HG03342 (cell line): ENCODE measurements at regions not wholly inside any gene's neighbourhood (a gene's known extent, or its start where the extent isn't known, plus 50 kb on each side); places are given as distances from the start of the nearest gene placed in this dataset.

ENCODE experiments used
- ATAC-seq: cut with Tn5 transposase; IDR thresholded peaks from one replicate; pipeline ENCODE4 v1.9.1; 2021; ENCODE audit warnings: mild to moderate bottlenecking, moderate library complexity; ENCODE audit not compliant: unreplicated experiment

DNA sequence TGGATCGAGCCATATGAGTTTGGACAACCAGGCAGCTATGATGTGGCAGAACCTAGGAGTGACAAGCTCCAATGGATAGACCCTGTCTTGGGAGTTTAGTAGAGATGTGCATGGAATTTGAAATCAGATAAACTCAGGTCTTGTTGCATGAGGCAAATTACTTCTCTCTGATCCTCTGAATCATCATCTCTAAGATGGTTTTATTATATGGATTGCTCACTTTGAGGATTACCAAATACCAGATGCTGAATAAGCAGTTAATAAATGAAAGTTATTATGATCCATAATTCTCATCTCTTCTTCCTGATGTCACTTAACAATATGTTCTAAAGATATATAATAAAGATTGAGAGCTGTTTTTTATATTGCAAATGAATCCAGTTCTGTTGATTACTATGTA lies 622.2 kb downstream of the NTRK3 start:
- ATAC-seq = no peak

DNA sequence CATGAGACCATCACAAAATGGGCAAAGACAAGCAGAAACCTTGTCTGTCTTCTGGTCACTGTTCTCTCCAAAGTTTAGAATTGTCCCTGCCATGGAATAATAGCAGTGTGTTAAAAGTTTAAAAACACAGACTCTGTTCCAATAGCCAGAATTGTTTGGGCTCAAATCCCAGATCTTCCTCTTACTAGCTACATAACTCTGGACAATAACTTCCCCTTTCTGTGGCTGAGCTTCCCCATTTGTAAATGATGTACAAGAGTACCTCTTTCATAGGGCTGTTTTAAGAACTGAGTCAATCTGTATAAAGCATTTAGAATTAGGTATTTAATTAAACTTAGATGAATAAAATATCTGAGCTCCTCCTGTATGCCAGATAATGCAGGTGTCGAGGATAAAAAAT lies 623.0 kb downstream of the NTRK3 start:
- ATAC-seq = no peak

- ATAC-seq = no peak
Observed at GRCh38 chr15:87632364-87632763, 624.2 kb downstream of the NTRK3 start.

- no peak for ATAC-seq
Observed at GRCh38 chr15:87631775-87632174, 624.8 kb downstream of the NTRK3 start.

DNA sequence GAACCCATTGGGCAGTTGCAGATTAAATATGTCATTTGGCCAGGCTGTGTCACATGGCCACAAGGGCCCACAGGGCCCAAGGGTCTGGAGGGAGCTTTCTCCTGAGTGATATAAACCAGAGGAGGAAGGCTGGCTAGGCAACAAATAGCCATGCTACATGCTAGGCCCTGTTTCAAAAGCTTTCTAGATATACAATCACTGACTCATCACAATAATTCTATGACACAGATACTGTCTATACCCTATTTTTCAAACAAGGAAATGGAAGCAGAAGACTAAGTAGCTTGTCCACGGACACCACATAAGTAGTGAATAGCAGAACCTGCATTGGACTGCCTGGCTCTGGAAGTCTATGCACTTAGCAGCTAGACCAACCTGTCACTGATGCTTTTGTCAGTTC lies 625.4 kb downstream of the NTRK3 start:
- ATAC-seq = no peak

DNA sequence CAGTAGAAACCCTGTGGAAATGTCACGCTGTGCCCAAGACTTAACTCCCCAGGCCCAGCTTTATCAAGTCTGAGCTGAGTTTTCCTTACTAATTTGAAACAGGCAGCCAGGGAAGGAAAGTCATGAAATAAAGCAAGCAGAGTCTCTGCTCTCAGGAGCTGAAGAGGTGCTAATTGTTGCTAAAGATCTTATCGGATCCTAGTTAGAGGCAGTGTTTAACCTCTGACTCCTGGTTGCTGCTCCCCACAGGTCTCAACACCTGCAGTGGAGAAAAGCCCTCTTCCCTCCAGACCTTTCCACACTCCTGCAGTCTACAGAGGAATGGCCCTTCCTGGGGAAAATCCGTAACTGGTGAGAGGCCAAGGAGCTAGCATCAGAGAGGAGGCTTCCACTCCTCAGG lies 628.2 kb downstream of the NTRK3 start:
- ATAC-seq = no peak

- no peak for ATAC-seq
Observed at GRCh38 chr15:87626860-87627259, 629.7 kb downstream of the NTRK3 start.

- ATAC-seq = no peak
Observed at GRCh38 chr15:87623832-87624231, 632.7 kb downstream of the NTRK3 start.

DNA sequence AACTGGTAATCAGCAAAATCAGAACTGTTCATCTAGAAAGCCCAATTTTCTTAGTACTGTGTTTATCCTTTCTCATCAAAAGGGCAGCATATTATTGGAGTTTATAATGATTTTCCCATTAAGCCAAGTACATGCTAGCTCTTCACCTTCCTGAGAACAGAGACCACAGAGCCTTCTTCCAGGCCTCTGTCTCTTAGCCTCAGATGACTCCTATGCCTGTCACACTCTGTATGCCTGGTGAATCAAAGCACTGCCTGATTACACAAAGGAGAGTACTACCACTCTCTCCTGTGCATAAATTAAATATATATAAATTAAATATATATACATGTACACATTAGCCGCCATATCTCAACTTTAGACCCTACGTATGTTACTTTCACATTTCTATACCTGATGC lies 636.1 kb downstream of the NTRK3 start:
- no peak for ATAC-seq

DNA sequence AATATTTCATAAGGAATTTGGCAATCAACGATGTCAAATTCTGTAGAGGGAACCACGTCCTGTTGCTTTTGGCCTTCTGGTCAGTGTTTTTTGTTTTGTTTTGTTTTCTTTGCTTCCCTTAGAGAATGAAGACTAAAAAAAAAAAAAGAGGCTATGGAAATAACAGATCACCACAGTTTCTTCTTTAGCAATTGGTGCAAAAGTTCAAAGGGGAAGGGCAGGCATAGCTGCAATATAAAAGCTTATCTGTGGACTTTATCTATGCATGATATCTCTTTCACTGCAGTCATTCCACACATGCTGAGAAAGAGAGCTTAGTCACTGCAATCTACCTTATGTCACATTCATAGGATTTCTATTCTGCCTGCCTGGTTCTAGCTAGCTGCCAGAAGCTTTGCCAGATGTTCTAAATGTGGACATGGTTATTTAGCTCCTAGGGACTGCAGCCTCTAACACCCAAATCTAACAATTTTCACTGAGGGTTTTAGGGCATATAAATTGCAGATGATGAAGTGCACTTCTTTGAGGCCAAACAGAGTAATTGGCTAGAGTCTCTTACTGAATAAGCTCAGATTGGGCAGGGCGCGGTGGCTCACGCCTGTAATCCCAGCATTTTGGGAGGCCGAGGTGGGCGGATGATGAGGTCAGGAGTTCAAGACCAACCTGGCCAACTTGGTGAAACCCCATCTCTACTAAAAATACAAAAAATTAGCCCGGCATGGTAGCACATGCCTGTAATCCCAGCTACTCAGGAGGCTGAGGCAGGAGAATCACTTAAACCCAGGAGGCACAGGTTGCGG lies 637.2 kb downstream of the NTRK3 start:
- no peak for ATAC-seq

DNA sequence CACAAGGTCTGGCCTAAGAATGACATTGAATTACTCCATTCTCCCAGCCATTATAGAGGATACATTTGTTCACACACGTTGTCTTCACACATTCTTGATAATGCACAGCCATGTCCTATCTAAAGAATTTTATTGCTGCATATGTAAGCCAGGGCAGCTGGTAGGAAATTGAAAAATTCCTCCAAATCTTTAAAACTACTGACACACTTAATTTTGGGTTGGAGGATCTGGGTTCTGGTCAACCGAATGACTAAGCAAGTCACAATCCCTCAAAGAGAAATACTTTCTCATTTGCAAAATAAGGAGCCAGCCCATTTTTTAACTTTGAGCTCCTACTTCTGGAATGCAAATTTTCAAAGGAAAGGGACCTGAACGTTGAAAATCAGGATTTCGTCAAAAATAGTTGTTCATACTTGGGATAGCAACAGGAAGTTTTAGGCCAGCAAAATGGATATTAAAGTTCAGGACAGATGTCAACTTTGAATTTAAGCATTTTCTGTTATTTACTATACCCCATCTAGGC lies 638.3 kb downstream of the NTRK3 start:
- ATAC-seq = no peak

GRCh38 chr15:87614704-87615103 lies 641.8 kb downstream of the NTRK3 start:
- no peak for ATAC-seq

DNA sequence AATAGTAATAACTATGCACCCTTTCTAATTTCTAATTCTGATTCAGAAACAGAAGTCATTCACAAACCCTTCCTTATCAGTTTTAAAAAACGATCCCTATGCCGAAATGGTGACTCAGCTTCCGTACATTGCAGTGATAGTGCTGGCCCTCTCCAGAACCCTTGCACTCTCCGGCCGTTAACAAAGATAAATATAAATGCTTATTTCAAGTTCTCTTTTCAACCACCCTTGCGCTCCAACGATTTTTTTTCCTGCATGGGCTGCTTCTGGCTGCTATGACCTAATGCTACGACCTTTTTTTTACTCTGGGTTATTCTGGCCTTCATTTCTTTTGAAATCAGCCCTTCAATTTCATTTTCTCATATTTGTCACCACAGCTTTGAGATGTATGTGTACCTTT lies 646.2 kb downstream of the NTRK3 start:
- no peak for ATAC-seq

- ATAC-seq = no peak
Observed at GRCh38 chr15:87609894-87610293, 646.6 kb downstream of the NTRK3 start.

GRCh38 chr15:87609474-87609873 lies 647.1 kb downstream of the NTRK3 start:
- no peak for ATAC-seq

GRCh38 chr15:87608238-87609028 lies 648.1 kb downstream of the NTRK3 start:
- no peak for ATAC-seq

GRCh38 chr15:87606971-87607370 lies 649.6 kb downstream of the NTRK3 start:
- no peak for ATAC-seq

GRCh38 chr15:87604857-87605446 lies 651.6 kb downstream of the NTRK3 start:
- peak; percentile 64 for ATAC-seq

GRCh38 chr15:87602371-87602770 lies 654.2 kb downstream of the NTRK3 start:
- no peak for ATAC-seq

- ATAC-seq = no peak
Observed at GRCh38 chr15:87599616-87600015, 656.9 kb downstream of the NTRK3 start.

DNA sequence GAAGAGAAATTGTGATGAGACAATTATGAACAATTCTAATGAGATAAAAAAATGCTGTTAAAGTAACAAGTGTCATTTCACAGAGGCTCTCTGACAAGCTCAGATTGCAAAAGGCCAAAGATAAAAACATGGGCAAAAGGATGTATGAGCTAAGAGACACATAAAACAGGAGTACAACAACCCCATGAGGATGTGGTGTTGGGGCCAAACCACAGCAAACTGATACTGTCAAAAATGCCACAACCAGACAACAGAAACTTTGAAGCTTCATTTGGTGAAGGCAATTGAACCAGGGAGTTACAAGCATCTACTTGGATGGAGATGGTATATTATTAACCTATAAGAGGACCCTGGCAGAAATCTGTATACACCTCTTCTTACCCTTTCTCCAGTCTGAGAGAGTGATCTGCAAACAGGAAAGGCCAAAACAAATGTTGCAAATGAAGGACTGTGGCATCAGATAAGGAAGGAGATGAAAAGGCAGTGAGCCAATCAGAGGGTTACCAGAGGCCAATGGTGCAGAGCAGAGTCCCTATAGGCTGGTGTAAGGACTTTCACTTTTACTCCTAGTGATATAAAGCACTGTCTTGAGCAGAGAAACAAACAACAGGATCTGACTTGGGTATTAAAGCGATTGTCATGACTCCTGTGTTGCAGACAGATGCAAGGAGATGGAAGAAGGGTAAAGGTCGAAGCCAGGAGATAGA lies 659.0 kb downstream of the NTRK3 start:
- ATAC-seq = peak; percentile 58
